B cell (primary cell): ENCODE measurements at regions not wholly inside any gene's neighbourhood (a gene's known extent, or its start where the extent isn't known, plus 50 kb on each side); places are given as distances from the start of the nearest gene placed in this dataset. TPM values are rescaled to one million over a fixed set of nuclear protein-coding genes. Genes with fewer than 3 reads are reported as not detected.

ENCODE experiments used
- ATAC-seq: fragments of 200-7000 bp; cut with Tn5 transposase; one replicate; pipeline ENCODE4 v1.10.0; 2021; ENCODE audit warnings: low read depth, mild to moderate bottlenecking, moderate number of reproducible peaks, moderate library complexity
- CTCF ChIA-PET: fragments of 350-600 bp; sonication (Branson Sonifier 250); formaldehyde crosslinking; loops from one replicate; lab custom pipeline; 2021; ENCODE audit warnings: antibody characterized with exemption, inconsistent platforms; lab: Charles Lee
- POLR2A ChIA-PET: fragments of 350-600 bp; sonication (Branson Sonifier 250); formaldehyde crosslinking; loops from one replicate; lab custom pipeline; 2021; ENCODE audit warnings: antibody characterized with exemption; lab: Charles Lee
- DNase-seq: peaks from one replicate; pipeline ENCODE4 v3.0.0; 2013
- H2AFZ ChIP-seq: 2 replicates; pipeline ENCODE4 v1.6.1; 2012; ENCODE audit warnings: mild to moderate bottlenecking, low read depth, low read length; ENCODE audit not compliant: insufficient read depth, poor library complexity, severe bottlenecking
- H3K27ac ChIP-seq, 2 donors: 1 replicate in 1 of 2; 2 replicates in 1 of 2; pipeline ENCODE4 v1.5.1; 2012 to 2013; ENCODE audit warnings: low read length in 2 of 2, mild to moderate bottlenecking in 2 of 2, moderate library complexity in 1 of 2
- H3K27me3 ChIP-seq, 4 experiments: fragments of 200-600 bp in 1 of 4; sonication (generic) in 1 of 4; replicated peaks in 1 of 4; 1 replicate in 2 of 4; 2 replicates in 2 of 4; pipeline versions ENCODE4 v1.6.1 to v1.7.0; 2013 to 2016; ENCODE audit warnings: low read length in 3 of 4, mild to moderate bottlenecking in 2 of 4, mixed read lengths in 1 of 4, moderate library complexity in 1 of 4; ENCODE audit not compliant: insufficient read depth in 4 of 4, control insufficient read depth in 3 of 4; ENCODE audit errors: control extremely low read depth in 1 of 4
- H3K36me3 ChIP-seq, 2 experiments: replicated peaks in 1 of 2; 1 replicate in 1 of 2; 2 replicates in 1 of 2; pipeline versions ENCODE4 v1.6.1 to v1.7.1; 2013; ENCODE audit warnings: low read length in 1 of 2; ENCODE audit not compliant: insufficient read depth in 2 of 2, control insufficient read depth in 1 of 2; ENCODE audit errors: control extremely low read depth in 1 of 2, extremely low read depth in 1 of 2
- H3K4me1 ChIP-seq, 2 donors: fragments of 200-600 bp in 1 of 2; sonication (generic) in 1 of 2; 1 replicate in 1 of 2; 2 replicates in 1 of 2; pipeline versions ENCODE4 v1.5.1 to v1.6.1; 2013 to 2017; ENCODE audit warnings: low read length in 2 of 2; ENCODE audit not compliant: control insufficient read depth in 2 of 2, insufficient read depth in 2 of 2
- H3K4me2 ChIP-seq: replicated peaks from 2 replicates; pipeline ENCODE3; 2012; ENCODE audit warnings: mild to moderate bottlenecking, low read depth, low read length; ENCODE audit not compliant: poor library complexity, severe bottlenecking
- H3K4me3 ChIP-seq, 5 experiments: fragments of 200-600 bp in 1 of 5; sonication (generic) in 1 of 5; 1 replicate in 3 of 5; 2 replicates in 2 of 5; pipeline versions ENCODE4 v1.5.1 to v1.7.0; 2011 to 2016; ENCODE audit warnings: low read length in 4 of 5, mild to moderate bottlenecking in 4 of 5, low read depth in 2 of 5, control low read depth in 1 of 5, moderate library complexity in 1 of 5; ENCODE audit not compliant: insufficient read depth in 1 of 5; ENCODE audit errors: control extremely low read depth in 1 of 5, extremely low read depth in 1 of 5
- H3K79me2 ChIP-seq: fragments of 200-600 bp; sonication (generic); one replicate; pipeline ENCODE4 v1.6.0; 2016; ENCODE audit warnings: low read length; ENCODE audit not compliant: control insufficient read depth, insufficient read depth
- H3K9ac ChIP-seq: fragments of 200-600 bp; sonication (generic); 2 replicates; pipeline ENCODE4 v1.6.1; 2017; ENCODE audit warnings: mild to moderate bottlenecking, low read length, moderate library complexity
- H3K9me3 ChIP-seq, 3 donors: one replicate each; pipeline versions ENCODE4 v1.6.1 to v1.7.1; 2013; ENCODE audit warnings: low read length in 2 of 3; ENCODE audit not compliant: control insufficient read depth in 2 of 3, insufficient read depth in 1 of 3; ENCODE audit errors: control extremely low read depth in 1 of 3
- H4K20me1 ChIP-seq: 2 replicates; pipeline ENCODE4 v1.6.0; 2012; ENCODE audit warnings: mild to moderate bottlenecking, low read length; ENCODE audit not compliant: insufficient read depth, control insufficient read depth, poor library complexity, severe bottlenecking
- H3K27ac Mint-ChIP-seq: one replicate; pipeline ENCODE4 v1.8.0; 2021; ENCODE audit warnings: mixed read lengths
- H3K27me3 Mint-ChIP-seq: one replicate; pipeline ENCODE4 v1.8.0; 2021; ENCODE audit warnings: mixed read lengths
- H3K4me1 Mint-ChIP-seq: one replicate; pipeline ENCODE4 v1.8.0; 2021; ENCODE audit warnings: mixed read lengths
- H3K4me3 Mint-ChIP-seq: one replicate; pipeline ENCODE4 v1.8.0; 2021; ENCODE audit warnings: mixed read lengths
- H3K9me3 Mint-ChIP-seq: one replicate; pipeline ENCODE4 v1.8.0; 2022; ENCODE audit warnings: mixed read lengths; ENCODE audit not compliant: insufficient read depth
- CTCF ChIP-seq: fragments of 200-600 bp; IDR thresholded peaks from one replicate; pipeline ENCODE4 v1.8.0; 2022; ENCODE audit warnings: antibody characterized with exemption, mild to moderate bottlenecking
- EZH2 ChIP-seq: IDR thresholded peaks from 2 replicates; pipeline ENCODE4 v1.6.1; 2012; ENCODE audit warnings: borderline replicate concordance, low read depth, mild to moderate bottlenecking, moderate library complexity, low read length; ENCODE audit not compliant: insufficient read depth, poor library complexity, severe bottlenecking
- WGBS: methylation state at CpG from one replicate; pipeline ENCODE4 v1.1.5; 2013; ENCODE audit warnings: missing lambda C conversion rate; ENCODE audit not compliant: insufficient coverage; 5-methylcytosine and 5-hydroxymethylcytosine counted together
- intact Hi-C: fragments of 100-400 bp; cut with micrococcal nuclease; formaldehyde crosslinking; loops from one replicate; pipeline ENCODE4 v1.10.0; 2022
- small RNA-seq: library from RNA; depleted of rRNA; stranded (forward); fragments of <200 nt; gene quantifications from one replicate; pipeline ENCODE3, GENCODE V24; 2012; ENCODE audit warnings: low replicate concordance, low read depth; ENCODE audit not compliant: insufficient read length

- H3K27me3 ChIP-seq = peaks cover 0 to 11% (median 4%) of the 10 kb centered on the region in 4 experiments
- no peak overlapping the region for H2AFZ ChIP-seq
- H3K4me3 ChIP-seq = no peak overlapping the region
- no peaks in the 10 kb centered on the region for H4K20me1 ChIP-seq
- H3K79me2 ChIP-seq = no peaks in the 10 kb centered on the region
- no peak overlapping the region for H3K9ac ChIP-seq
- H3K9me3 ChIP-seq = peaks cover 0 to 7% (median 0%) of the 10 kb centered on the region in 3 donors
- WGBS = 63% methylated on average over 2 of the region's 4 CpGs
- H3K27ac Mint-ChIP-seq = no peak overlapping the region
- DNase-seq (no peak), ATAC-seq (no peak)
- H3K36me3 ChIP-seq = no peaks in the 10 kb centered on the region
- H3K4me2 ChIP-seq = no peak overlapping the region
- intact Hi-C loops = loop anchor here (5.0 kb wide), 1 partner anchor 1332 kb away; no protein-coding TSS in a partner anchor
- CTCF ChIA-PET = no interaction called here
- POLR2A ChIA-PET = no interaction called here
- H3K27me3 Mint-ChIP-seq = peaks cover 36% of the 10 kb centered on the region
- TF ChIP-seq EZH2 = no peak
- TF ChIP-seq CTCF = no peak
- no peaks in the 10 kb centered on the region for H3K9me3 Mint-ChIP-seq
- no peak overlapping the region for H3K4me3 Mint-ChIP-seq
- no peak overlapping the region for H3K27ac ChIP-seq
- H3K4me1 Mint-ChIP-seq = peaks cover 12% of the 10 kb centered on the region
- peaks cover 0 to 6% of the 10 kb centered on the region in 2 donors for H3K4me1 ChIP-seq
These were observed 51.6 kb upstream of the ZC3H11B start for GRCh38 chr1:219664310-219665029.

Small RNA genes lying in the stretch of these regions (small RNA-seq; reads per million reads assigned to genes)
- gene RNA5SP76 = not detected
